Activated naive CD4-positive, alpha-beta T cell treated with anti-CD3 and anti-CD28 coated beads, Interleukin-2, amount 50 U/mL, for 24 hours (primary cell): ENCODE measurements at regions not wholly inside any gene's neighbourhood (a gene's known extent, or its start where the extent isn't known, plus 50 kb on each side); places are given as distances from the start of the nearest gene placed in this dataset.
"Not testable (repeated sequence)": the region's sequence is repeated elsewhere in the genome, so short reads cannot be mapped to it uniquely, and the experiment has no call there.

Experiments used
- H3K27ac Mint-ChIP-seq: one replicate; pipeline ENCODE4 v1.8.0; 2021; ENCODE audit warnings: mild to moderate bottlenecking, mixed read lengths
- H3K27me3 Mint-ChIP-seq: one replicate; pipeline ENCODE4 v1.8.0; 2021; ENCODE audit warnings: mixed read lengths
- H3K36me3 Mint-ChIP-seq: one replicate; pipeline ENCODE4 v1.8.0; 2021; ENCODE audit warnings: mixed read lengths
- H3K4me1 Mint-ChIP-seq: one replicate; pipeline ENCODE4 v1.8.0; 2021; ENCODE audit warnings: mixed read lengths
- H3K4me3 Mint-ChIP-seq: one replicate; pipeline ENCODE4 v1.8.0; 2021; ENCODE audit warnings: mild to moderate bottlenecking, mixed read lengths
- H3K9me3 Mint-ChIP-seq: one replicate; pipeline ENCODE4 v1.8.0; 2021; ENCODE audit warnings: mixed read lengths

DNA sequence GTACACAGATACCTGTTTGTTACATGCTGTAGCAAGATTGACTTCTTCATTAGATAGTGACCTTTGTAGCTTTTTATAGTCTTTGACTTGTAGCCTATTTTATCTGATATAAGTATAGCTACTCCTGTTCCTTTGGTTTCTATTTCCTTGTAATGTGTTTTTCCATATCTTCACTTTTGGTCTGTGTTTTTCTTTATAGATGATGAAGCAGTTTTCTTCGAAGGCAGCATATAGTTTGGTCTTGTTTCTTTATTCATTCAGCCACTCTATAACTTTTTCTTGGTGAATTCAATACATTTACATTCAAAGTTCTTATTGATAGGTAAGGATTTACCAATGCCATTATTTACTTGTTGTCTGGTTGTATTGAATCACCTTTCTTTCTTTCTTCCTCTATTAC lies 1357.3 kb upstream of the EYS start:
- Mint-ChIP-seq H3K4me3 (no peak overlapping the region), H3K4me1 (no peaks in the 10 kb centered on the region), H3K36me3 (no peaks in the 10 kb centered on the region), H3K27me3 (no peaks in the 10 kb centered on the region), H3K9me3 (peaks cover 5% of the 10 kb centered on the region), H3K27ac (no peak overlapping the region)

DNA sequence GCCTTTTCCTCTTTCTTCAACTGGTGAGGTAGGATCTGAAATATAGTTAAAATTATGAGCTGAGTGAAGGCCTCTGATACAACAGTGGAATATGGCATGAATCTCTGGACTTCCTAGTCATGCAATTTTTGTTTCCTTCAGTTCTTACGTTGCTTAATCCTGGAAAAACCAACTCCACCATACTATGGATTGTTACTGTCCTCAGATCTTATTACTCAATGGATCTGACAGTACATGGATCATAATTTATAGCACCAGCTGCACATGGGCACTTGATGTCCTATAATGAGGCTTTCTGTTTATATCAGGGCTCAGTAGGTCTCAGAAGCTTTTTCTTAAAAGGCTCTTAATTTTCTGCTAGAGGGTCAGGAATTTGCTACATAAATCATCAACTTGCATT lies 1341.0 kb upstream of the EYS start:
- Mint-ChIP-seq H3K4me1 (no peaks in the 10 kb centered on the region), H3K36me3 (no peaks in the 10 kb centered on the region), H3K4me3 (no peak overlapping the region), H3K9me3 (no peaks in the 10 kb centered on the region), H3K27ac (no peak overlapping the region), H3K27me3 (no peaks in the 10 kb centered on the region)

GRCh38 chr6:67045076-67045475 lies 1338.0 kb upstream of the EYS start:
- no peaks in the 10 kb centered on the region for H3K4me1 Mint-ChIP-seq
- no peaks in the 10 kb centered on the region for H3K27me3 Mint-ChIP-seq
- no peaks in the 10 kb centered on the region for H3K9me3 Mint-ChIP-seq
- H3K4me3 Mint-ChIP-seq = no peak overlapping the region
- no peaks in the 10 kb centered on the region for H3K36me3 Mint-ChIP-seq
- no peak overlapping the region for H3K27ac Mint-ChIP-seq

- Mint-ChIP-seq H3K4me1 (no peaks in the 10 kb centered on the region), H3K36me3 (no peaks in the 10 kb centered on the region), H3K27me3 (no peaks in the 10 kb centered on the region), H3K27ac (no peak overlapping the region), H3K9me3 (peaks cover 6% of the 10 kb centered on the region), H3K4me3 (no peak overlapping the region)
These were observed 1324.4 kb upstream of the EYS start for GRCh38 chr6:67031451-67031850.

GRCh38 chr6:67030861-67031260 lies 1323.8 kb upstream of the EYS start:
- H3K9me3 Mint-ChIP-seq = peaks cover 6% of the 10 kb centered on the region

GRCh38 chr6:67016921-67017460 lies 1310.0 kb upstream of the EYS start:
- Mint-ChIP-seq H3K4me3 (no peak overlapping the region), H3K9me3 (no peaks in the 10 kb centered on the region), H3K27me3 (no peaks in the 10 kb centered on the region), H3K27ac (no peak overlapping the region), H3K36me3 (no peaks in the 10 kb centered on the region), H3K4me1 (no peaks in the 10 kb centered on the region)

More at GRCh38 chr6:67030861-67031260, 1323.8 kb upstream of the EYS start:
- Mint-ChIP-seq H3K27me3 (no peaks in the 10 kb centered on the region), H3K27ac (no peak overlapping the region), H3K36me3 (no peaks in the 10 kb centered on the region), H3K4me3 (no peak overlapping the region), H3K4me1 (no peaks in the 10 kb centered on the region)

- H3K36me3 Mint-ChIP-seq = no peaks in the 10 kb centered on the region
- H3K9me3 Mint-ChIP-seq = no peaks in the 10 kb centered on the region
- H3K4me3 Mint-ChIP-seq = no peak overlapping the region
- H3K27me3 Mint-ChIP-seq = no peaks in the 10 kb centered on the region
- H3K27ac Mint-ChIP-seq = no peak overlapping the region
- no peaks in the 10 kb centered on the region for H3K4me1 Mint-ChIP-seq
These were observed 1304.4 kb upstream of the EYS start for GRCh38 chr6:67011441-67011840.

DNA sequence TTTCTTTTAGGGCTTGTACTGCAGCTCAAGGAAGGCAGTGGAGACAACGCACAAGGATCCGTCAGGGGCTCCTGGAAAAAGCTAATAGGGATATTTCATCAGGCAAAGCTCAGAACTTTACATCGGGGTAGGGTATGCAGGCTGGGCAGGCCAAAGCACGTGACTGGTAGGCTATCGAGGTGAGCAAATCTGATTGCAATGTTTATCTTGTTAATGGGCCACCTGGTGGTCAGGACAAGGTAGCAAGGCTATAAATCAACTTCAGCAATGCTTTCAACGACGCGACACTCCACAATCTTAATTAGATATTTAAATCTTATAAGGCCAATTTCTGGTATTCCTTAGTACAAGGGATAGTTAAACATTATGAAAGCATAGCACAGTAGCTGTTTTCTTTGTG lies 1302.8 kb upstream of the EYS start:
- no peaks in the 10 kb centered on the region for H3K36me3 Mint-ChIP-seq

DNA sequence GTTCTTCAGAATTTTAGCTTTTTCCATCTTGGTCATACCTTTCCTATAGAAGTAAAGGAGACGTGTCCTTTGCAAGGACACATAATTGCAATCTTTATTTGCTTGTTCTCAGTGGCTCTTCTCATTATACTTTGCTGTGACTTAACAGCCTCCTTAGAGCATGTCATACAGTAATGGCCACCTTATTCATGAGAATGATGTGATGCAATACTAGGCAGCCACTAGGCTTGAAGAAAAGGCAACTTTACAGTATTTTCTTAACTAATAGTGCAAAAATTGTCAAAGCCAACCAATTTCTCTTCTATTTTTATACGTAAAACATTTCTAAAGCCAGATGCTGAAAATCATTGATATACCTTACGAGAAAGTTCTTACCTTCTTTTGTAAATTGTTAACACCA lies 1296.8 kb upstream of the EYS start:
- H3K4me3 Mint-ChIP-seq = no peak overlapping the region
- no peaks in the 10 kb centered on the region for H3K4me1 Mint-ChIP-seq
- no peaks in the 10 kb centered on the region for H3K36me3 Mint-ChIP-seq
- H3K9me3 Mint-ChIP-seq = peaks cover 5% of the 10 kb centered on the region
- H3K27ac Mint-ChIP-seq = no peak overlapping the region
- H3K27me3 Mint-ChIP-seq = no peaks in the 10 kb centered on the region

More for the DNA sequence above, 1302.8 kb upstream of the EYS start:
- H3K4me3 Mint-ChIP-seq = no peak overlapping the region
- H3K4me1 Mint-ChIP-seq = no peaks in the 10 kb centered on the region
- no peak overlapping the region for H3K27ac Mint-ChIP-seq
- no peaks in the 10 kb centered on the region for H3K9me3 Mint-ChIP-seq
- H3K27me3 Mint-ChIP-seq = no peaks in the 10 kb centered on the region

DNA sequence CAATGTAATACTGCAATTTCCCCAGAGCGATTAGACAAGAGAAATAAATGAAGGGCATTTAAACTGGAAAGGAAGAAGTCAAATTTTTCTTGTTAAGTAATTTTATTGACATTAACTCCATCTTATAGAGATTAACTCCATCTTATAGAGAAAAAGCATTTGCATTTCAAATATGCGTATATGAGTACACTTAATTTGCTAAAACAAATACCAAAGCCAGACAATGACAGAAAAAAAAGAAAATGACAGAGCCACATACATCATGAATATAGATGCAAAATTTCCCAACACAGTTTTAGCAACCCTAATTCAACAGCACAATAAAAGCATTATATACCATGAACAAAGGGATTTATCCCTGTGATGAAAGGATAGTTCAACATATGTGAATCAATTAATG lies 1293.1 kb upstream of the EYS start:
- Mint-ChIP-seq H3K4me3 (no peak overlapping the region), H3K4me1 (no peaks in the 10 kb centered on the region), H3K27me3 (no peaks in the 10 kb centered on the region), H3K9me3 (peaks cover 5% of the 10 kb centered on the region), H3K36me3 (no peaks in the 10 kb centered on the region), H3K27ac (no peak overlapping the region)

- not testable (repeated sequence) for H3K27me3 Mint-ChIP-seq, H3K4me3 Mint-ChIP-seq, H3K27ac Mint-ChIP-seq, H3K36me3 Mint-ChIP-seq, H3K4me1 Mint-ChIP-seq, H3K9me3 Mint-ChIP-seq
These were observed 1290.6 kb upstream of the EYS start for GRCh38 chr6:66997579-66997978.

- H3K27me3 Mint-ChIP-seq = no peaks in the 10 kb centered on the region
- H3K4me1 Mint-ChIP-seq = no peaks in the 10 kb centered on the region
- H3K36me3 Mint-ChIP-seq = no peaks in the 10 kb centered on the region
- no peaks in the 10 kb centered on the region for H3K9me3 Mint-ChIP-seq
- no peak overlapping the region for H3K4me3 Mint-ChIP-seq
- H3K27ac Mint-ChIP-seq = no peak overlapping the region
These were observed 1288.6 kb upstream of the EYS start for GRCh38 chr6:66995669-66996068.

- not testable (repeated sequence) for H3K9me3 Mint-ChIP-seq, H3K27ac Mint-ChIP-seq, H3K4me1 Mint-ChIP-seq, H3K4me3 Mint-ChIP-seq, H3K27me3 Mint-ChIP-seq, H3K36me3 Mint-ChIP-seq
These were observed 1286.7 kb upstream of the EYS start for GRCh38 chr6:66993708-66994107.

- Mint-ChIP-seq H3K36me3 (no peaks in the 10 kb centered on the region), H3K4me3 (no peak overlapping the region), H3K27me3 (no peaks in the 10 kb centered on the region), H3K4me1 (no peaks in the 10 kb centered on the region), H3K9me3 (no peaks in the 10 kb centered on the region), H3K27ac (no peak overlapping the region)
These were observed 1286.2 kb upstream of the EYS start for GRCh38 chr6:66993272-66993671.

GRCh38 chr6:66992660-66993059 lies 1285.6 kb upstream of the EYS start:
- H3K36me3 Mint-ChIP-seq = no peaks in the 10 kb centered on the region
- no peaks in the 10 kb centered on the region for H3K4me1 Mint-ChIP-seq
- H3K9me3 Mint-ChIP-seq = peaks cover 1% of the 10 kb centered on the region
- H3K27me3 Mint-ChIP-seq = no peaks in the 10 kb centered on the region
- H3K4me3 Mint-ChIP-seq = no peak overlapping the region
- H3K27ac Mint-ChIP-seq = no peak overlapping the region

DNA sequence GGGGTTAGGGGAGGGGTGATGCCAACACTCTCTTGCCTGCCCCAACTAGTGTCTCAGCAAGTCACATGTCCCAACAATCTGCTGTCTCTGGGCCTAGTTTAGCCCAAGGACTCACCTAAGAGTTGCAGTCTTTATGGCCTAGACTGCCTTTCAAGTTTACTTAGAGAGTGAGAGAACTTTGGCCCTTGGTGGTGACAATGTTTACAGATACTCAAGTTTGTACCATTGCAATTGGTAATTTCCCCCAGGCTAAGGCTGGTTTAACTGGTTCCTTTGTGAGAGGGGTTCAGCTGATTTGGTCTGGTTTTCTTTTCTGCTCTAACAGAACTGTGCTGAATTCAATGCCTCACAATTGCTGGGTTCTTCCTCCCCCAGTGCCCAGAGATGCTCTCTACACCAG lies 1279.9 kb upstream of the EYS start:
- H3K27ac Mint-ChIP-seq = no peak overlapping the region
- no peak overlapping the region for H3K4me3 Mint-ChIP-seq
- H3K9me3 Mint-ChIP-seq = peaks cover 20% of the 10 kb centered on the region
- H3K27me3 Mint-ChIP-seq = no peaks in the 10 kb centered on the region
- H3K4me1 Mint-ChIP-seq = no peaks in the 10 kb centered on the region
- H3K36me3 Mint-ChIP-seq = no peaks in the 10 kb centered on the region

DNA sequence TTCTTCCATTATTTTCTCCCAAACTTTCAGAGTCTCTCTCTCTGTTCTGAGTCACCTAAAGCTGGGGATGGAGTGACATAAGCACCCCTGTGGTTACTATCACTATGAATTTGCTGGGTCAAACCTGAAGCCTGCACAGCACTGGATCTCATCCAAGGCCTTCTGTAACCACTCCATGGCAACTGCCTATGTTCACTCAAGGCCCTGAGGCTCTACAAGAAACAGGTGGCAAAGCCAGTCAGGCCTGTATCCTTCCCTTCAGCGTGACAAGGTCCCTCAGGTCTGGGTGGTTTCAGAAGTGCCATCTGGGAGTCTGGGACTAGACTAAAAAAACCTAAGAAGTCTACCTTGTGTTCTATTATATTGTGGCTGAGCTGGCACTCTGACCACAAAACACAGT lies 1278.8 kb upstream of the EYS start:
- no peak overlapping the region for H3K27ac Mint-ChIP-seq
- peaks cover 20% of the 10 kb centered on the region for H3K9me3 Mint-ChIP-seq
- H3K27me3 Mint-ChIP-seq = no peaks in the 10 kb centered on the region
- no peaks in the 10 kb centered on the region for H3K4me1 Mint-ChIP-seq
- H3K4me3 Mint-ChIP-seq = no peak overlapping the region
- H3K36me3 Mint-ChIP-seq = no peaks in the 10 kb centered on the region
